ENCODE measurements at regions not wholly inside any gene's neighbourhood (a gene's known extent, or its start where the extent isn't known, plus 50 kb on each side); places are given as distances from the start of the nearest gene placed in this dataset.

- Mint-ChIP-seq H3K27ac (no peak overlapping the region), H3K9me3 (no peaks in the 10 kb centered on the region), H3K4me1 (peaks cover 10% of the 10 kb centered on the region), H3K27me3 (ENCODE audit: low read depth, poor library complexity) (peaks cover 10% of the 10 kb centered on the region), H3K4me3 (no peak overlapping the region), H3K36me3 (ENCODE audit: low read depth) (no peaks in the 10 kb centered on the region)
- TF ChIP-seq, protein P1, sequence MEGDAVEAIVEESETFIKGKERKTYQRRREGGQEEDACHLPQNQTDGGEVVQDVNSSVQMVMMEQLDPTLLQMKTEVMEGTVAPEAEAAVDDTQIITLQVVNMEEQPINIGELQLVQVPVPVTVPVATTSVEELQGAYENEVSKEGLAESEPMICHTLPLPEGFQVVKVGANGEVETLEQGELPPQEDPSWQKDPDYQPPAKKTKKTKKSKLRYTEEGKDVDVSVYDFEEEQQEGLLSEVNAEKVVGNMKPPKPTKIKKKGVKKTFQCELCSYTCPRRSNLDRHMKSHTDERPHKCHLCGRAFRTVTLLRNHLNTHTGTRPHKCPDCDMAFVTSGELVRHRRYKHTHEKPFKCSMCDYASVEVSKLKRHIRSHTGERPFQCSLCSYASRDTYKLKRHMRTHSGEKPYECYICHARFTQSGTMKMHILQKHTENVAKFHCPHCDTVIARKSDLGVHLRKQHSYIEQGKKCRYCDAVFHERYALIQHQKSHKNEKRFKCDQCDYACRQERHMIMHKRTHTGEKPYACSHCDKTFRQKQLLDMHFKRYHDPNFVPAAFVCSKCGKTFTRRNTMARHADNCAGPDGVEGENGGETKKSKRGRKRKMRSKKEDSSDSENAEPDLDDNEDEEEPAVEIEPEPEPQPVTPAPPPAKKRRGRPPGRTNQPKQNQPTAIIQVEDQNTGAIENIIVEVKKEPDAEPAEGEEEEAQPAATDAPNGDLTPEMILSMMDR (IDR thresholded peaks at IDR 0.05) = no peak
- no peak for DNase-seq
These were observed 612.6 kb downstream of the GALR1 start for GRCh38 chr18:77862066-77862757.

DNA sequence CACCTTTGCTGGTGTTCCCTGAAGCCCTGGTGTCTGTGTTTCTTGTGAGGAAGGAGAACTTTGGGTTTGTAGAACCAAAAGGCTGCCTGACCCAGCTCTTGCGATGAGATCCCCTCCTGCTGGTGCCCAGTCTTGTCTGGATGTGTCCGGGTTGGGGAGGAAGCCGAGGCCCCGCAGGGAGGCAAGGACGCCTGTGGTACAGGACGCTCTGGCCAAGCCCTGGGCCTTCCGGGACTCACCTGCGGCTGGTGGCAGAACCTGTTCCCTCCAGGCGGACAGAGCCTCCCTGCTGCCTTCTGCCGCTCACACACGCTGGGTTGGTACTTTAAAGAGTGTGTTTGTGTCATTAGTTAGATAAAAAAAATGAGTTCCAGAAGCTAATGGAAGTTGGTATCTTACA is 616.2 kb downstream of the GALR1 start:
- no peak overlapping the region for H3K4me3 Mint-ChIP-seq
- H3K27ac Mint-ChIP-seq = no peak overlapping the region
- H3K36me3 Mint-ChIP-seq (ENCODE audit: low read depth) = no peaks in the 10 kb centered on the region
- no peaks in the 10 kb centered on the region for H3K4me1 Mint-ChIP-seq
- no peak for DNase-seq
- H3K27me3 Mint-ChIP-seq (ENCODE audit: low read depth, poor library complexity) = peaks cover 3% of the 10 kb centered on the region
- peaks cover 3% of the 10 kb centered on the region for H3K9me3 Mint-ChIP-seq
- TF ChIP-seq, protein P1 (IDR thresholded peaks at IDR 0.05) = no peak

DNA sequence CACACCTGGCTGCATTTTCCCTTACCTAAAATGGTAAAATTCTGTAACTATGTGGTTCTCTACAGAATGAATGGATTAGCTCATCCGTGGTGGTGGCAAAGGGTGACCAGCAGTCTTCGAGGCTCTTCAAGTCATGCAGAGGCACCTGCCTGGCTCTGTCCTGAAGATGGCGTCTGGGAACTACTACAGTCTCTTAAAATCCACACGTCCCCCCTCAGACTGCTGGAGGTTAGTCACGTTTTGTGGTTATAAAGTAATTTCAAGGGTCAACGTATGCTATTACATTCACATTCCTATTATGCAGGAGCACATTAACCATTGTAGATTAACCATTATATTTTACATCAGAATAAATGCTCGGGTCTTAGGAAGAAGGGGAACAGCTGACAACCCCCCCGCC is 616.7 kb downstream of the GALR1 start:
- no peak overlapping the region for H3K27ac Mint-ChIP-seq
- peaks cover 3% of the 10 kb centered on the region for H3K9me3 Mint-ChIP-seq
- H3K27me3 Mint-ChIP-seq (ENCODE audit: low read depth, poor library complexity) = peaks cover 3% of the 10 kb centered on the region
- H3K4me3 Mint-ChIP-seq = no peak overlapping the region
- TF ChIP-seq, protein P1 (IDR thresholded peaks at IDR 0.05) = no peak
- H3K36me3 Mint-ChIP-seq (ENCODE audit: low read depth) = no peaks in the 10 kb centered on the region
- DNase-seq = no peak
- H3K4me1 Mint-ChIP-seq = no peaks in the 10 kb centered on the region

GRCh38 chr18:77870199-77870598 is 620.6 kb downstream of the GALR1 start:
- Mint-ChIP-seq H3K4me1 (no peaks in the 10 kb centered on the region), H3K27me3 (ENCODE audit: low read depth, poor library complexity) (peaks cover 4% of the 10 kb centered on the region), H3K4me3 (no peak overlapping the region), H3K9me3 (peaks cover 3% of the 10 kb centered on the region), H3K27ac (no peak overlapping the region), H3K36me3 (ENCODE audit: low read depth) (no peaks in the 10 kb centered on the region)
- DNase-seq = no peak
- TF ChIP-seq, protein P1 (IDR thresholded peaks at IDR 0.05) = no peak

DNA sequence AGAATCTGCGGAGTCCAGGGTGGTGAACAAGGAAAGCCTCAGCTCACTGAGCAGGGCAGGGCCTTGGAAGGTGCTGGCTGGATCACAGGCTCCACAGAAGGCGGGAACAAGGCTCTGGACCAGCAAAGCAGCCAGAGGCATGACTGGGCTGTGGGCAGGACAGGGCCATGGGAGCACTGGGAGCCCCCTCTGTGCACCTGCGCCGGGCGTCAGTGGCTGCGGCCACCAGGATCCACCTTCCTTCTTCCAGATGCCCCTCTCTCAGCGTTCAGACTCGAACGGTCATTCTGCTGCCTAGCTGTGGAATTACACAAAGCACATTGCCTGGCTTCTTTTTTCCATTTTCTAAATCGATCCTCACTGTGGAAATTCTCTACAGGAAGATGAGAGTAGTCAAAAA is 621.2 kb downstream of the GALR1 start:
- no peak for DNase-seq
- H3K4me1 Mint-ChIP-seq = no peaks in the 10 kb centered on the region

More for the DNA sequence above, 621.2 kb downstream of the GALR1 start:
- H3K27me3 Mint-ChIP-seq (ENCODE audit: low read depth, poor library complexity) = peaks cover 7% of the 10 kb centered on the region
- H3K27ac Mint-ChIP-seq = no peak overlapping the region
- TF ChIP-seq, protein P1 (IDR thresholded peaks at IDR 0.05) = no peak
- H3K4me3 Mint-ChIP-seq = no peak overlapping the region
- H3K36me3 Mint-ChIP-seq (ENCODE audit: low read depth) = no peaks in the 10 kb centered on the region
- H3K9me3 Mint-ChIP-seq = peaks cover 3% of the 10 kb centered on the region
